ENCODE measurements at regions not wholly inside any gene's neighbourhood (a gene's known extent, or its start where the extent isn't known, plus 50 kb on each side); places are given as distances from the start of the nearest gene placed in this dataset.

- TF ChIP-seq IRF3 (IDR thresholded peaks at IDR 0.05), result no peak
- no peak for TF ChIP-seq CHD2 (IDR thresholded peaks at IDR 0.05; ENCODE audit: borderline replicate concordance, low read depth, low read length)
- TF ChIP-seq TCF7 (IDR thresholded peaks at IDR 0.05; ENCODE audit: borderline replicate concordance), result no peak
- no peak for TF ChIP-seq USF1 (IDR thresholded peaks at IDR 0.05; ENCODE audit: borderline replicate concordance, extremely low read length, insufficient read depth, low read depth, low read length)
- TF ChIP-seq E2F8 (IDR thresholded peaks at IDR 0.05; ENCODE audit: low read depth, partially characterized antibody), result no peak
- TF ChIP-seq HDAC6 (IDR thresholded peaks at IDR 0.05; ENCODE audit: unreplicated experiment), result no peak
- no peak for TF ChIP-seq CREM (IDR thresholded peaks at IDR 0.05; ENCODE audit: low read depth)
- TF ChIP-seq CTCF (IDR thresholded peaks at IDR 0.05 in 2 of 3, conservative IDR thresholded peaks at IDR 0.05 in 1 of 3; ENCODE audit: control insufficient read depth in 2 of 3, extremely low read depth in 1 of 3, insufficient read depth in 1 of 3, low read depth in 3 of 3, low read length in 3 of 3), result no peak
- TF ChIP-seq IRF5 (IDR thresholded peaks at IDR 0.05; ENCODE audit: borderline replicate concordance), result no peak
Observed at GRCh38 chr18:38750751-38751150, 1185.2 kb upstream of the CELF4 start (continued).

Measured in GM12878 (cell line).